Psoas muscle (tissue), 7 donors: ENCODE measurements at regions not wholly inside any gene's neighbourhood (a gene's known extent, or its start where the extent isn't known, plus 50 kb on each side); places are given as distances from the start of the nearest gene placed in this dataset.

Source experiments
- ATAC-seq, 4 donors: fragments of 200-7000 bp; cut with Tn5 transposase; one replicate each; pipeline ENCODE4 v1.9.1; 2020; ENCODE audit warnings: moderate library complexity in 3 of 4, mild to moderate bottlenecking in 2 of 4
- DNase-seq, 2 donors: peaks; one replicate each; pipeline ENCODE4 v3.0.0-alpha.2; 2020
- H3K27ac ChIP-seq: fragments of 200-600 bp; one replicate; pipeline ENCODE4 v1.8.0; 2022
- H3K27me3 ChIP-seq, 3 donors: fragments of 200-600 bp in 1 of 3; one replicate each; pipeline versions ENCODE4 v1.6.1 to v1.8.0; 2013 to 2022; ENCODE audit warnings: low read length in 2 of 3, mild to moderate bottlenecking in 2 of 3, moderate library complexity in 1 of 3; ENCODE audit not compliant: insufficient read depth in 3 of 3
- H3K36me3 ChIP-seq, 2 donors: fragments of 200-600 bp in 1 of 2; one replicate each; pipeline versions ENCODE4 v1.6.1 to v1.8.0; 2013 to 2022; ENCODE audit warnings: low read depth in 1 of 2, mild to moderate bottlenecking in 1 of 2, moderate library complexity in 1 of 2; ENCODE audit not compliant: insufficient read depth in 1 of 2
- H3K4me1 ChIP-seq: fragments of 200-600 bp; one replicate; pipeline ENCODE4 v1.8.0; 2022
- H3K4me3 ChIP-seq: fragments of 200-600 bp; one replicate; pipeline ENCODE4 v1.8.0; 2022; ENCODE audit warnings: mild to moderate bottlenecking
- H3K9me3 ChIP-seq: fragments of 200-600 bp; one replicate; pipeline ENCODE4 v1.8.0; 2022
- WGBS, 3 donors: extraction: QIAGEN DNeasy Blood & Tissue Kit; methylation state at CpG; one replicate each; pipeline versions ENCODE4 v1.1.6 to v1.1.7; 2013; 5-methylcytosine and 5-hydroxymethylcytosine counted together
- intact Hi-C, 2 donors: fragments of 100-400 bp; cut with DNase I; formaldehyde crosslinking; loops; one replicate each; pipeline versions ENCODE4 v1.11.0 to v1.14.2; 2022
- TF ChIP-seq, protein P1 (sequence below): fragments of 200-600 bp; IDR thresholded peaks from one replicate; pipeline ENCODE4 v1.8.0; 2022; ENCODE audit warnings: antibody characterized with exemption
- donor health status: healthy with polysubstance abuse.
- donor health status: DM: no; HTN: no; CAD: no; lungs with moderate emphysema.
- donor health status: Bipolar disorder and iron deficiency.
- donor health status: healthy.
- donor health status: DM: yes; HTN: yes; CAD: no.
- donor health status: DM: no; HTN: no; CAD: no.
- donor health status: DM: yes; HTN: yes; CAD: no.

DNA sequence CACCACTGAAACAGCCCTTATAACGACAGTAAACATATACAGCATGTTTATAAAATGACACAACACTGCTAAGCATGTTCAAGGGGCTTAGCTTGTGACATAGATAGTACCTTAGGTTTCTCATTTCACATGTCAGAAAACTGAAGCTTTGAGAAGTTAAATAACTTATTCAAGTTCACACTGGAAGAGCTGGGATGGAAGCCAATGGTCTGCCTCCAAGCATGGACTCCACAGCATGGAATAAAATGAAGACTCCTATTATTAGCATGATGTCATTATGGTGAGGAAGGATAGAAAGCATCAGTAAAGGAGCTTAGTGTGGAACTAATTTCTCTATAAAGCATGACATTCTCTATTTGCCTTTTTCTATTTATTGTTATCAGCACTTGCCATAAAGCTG, 316.7 kb downstream of the PLK2 start:
- no peaks in the 10 kb centered on the region for H3K36me3 ChIP-seq
- H3K4me1 ChIP-seq: no peaks in the 10 kb centered on the region
- H3K9me3 ChIP-seq: no peaks in the 10 kb centered on the region
- TF ChIP-seq, protein P1, sequence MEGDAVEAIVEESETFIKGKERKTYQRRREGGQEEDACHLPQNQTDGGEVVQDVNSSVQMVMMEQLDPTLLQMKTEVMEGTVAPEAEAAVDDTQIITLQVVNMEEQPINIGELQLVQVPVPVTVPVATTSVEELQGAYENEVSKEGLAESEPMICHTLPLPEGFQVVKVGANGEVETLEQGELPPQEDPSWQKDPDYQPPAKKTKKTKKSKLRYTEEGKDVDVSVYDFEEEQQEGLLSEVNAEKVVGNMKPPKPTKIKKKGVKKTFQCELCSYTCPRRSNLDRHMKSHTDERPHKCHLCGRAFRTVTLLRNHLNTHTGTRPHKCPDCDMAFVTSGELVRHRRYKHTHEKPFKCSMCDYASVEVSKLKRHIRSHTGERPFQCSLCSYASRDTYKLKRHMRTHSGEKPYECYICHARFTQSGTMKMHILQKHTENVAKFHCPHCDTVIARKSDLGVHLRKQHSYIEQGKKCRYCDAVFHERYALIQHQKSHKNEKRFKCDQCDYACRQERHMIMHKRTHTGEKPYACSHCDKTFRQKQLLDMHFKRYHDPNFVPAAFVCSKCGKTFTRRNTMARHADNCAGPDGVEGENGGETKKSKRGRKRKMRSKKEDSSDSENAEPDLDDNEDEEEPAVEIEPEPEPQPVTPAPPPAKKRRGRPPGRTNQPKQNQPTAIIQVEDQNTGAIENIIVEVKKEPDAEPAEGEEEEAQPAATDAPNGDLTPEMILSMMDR: no peak
- 50 to 73% (median 61%) methylated on average over 1 of the region's 1 CpG for WGBS, 3 donors
- ATAC-seq: no peak
- intact Hi-C loops: no loop called here
- H3K27ac ChIP-seq: no peak overlapping the region
- no peak overlapping the region for H3K4me3 ChIP-seq
- no peaks in the 10 kb centered on the region for H3K27me3 ChIP-seq
- no peak for DNase-seq

- Histone ChIP-seq H3K27ac (no peak overlapping the region), H3K9me3 (no peaks in the 10 kb centered on the region), H3K4me3 (no peak overlapping the region), H3K27me3 (no peaks in the 10 kb centered on the region), H3K36me3 (no peaks in the 10 kb centered on the region), H3K4me1 (peaks cover 3% of the 10 kb centered on the region)
- intact Hi-C loops: no loop called here
- 93 to 99% (median 98%) methylated on average over 2 of the region's 2 CpGs for WGBS, 3 donors
- TF ChIP-seq, protein P1: no peak
- DNase-seq (no peak), ATAC-seq (no peak)
These were observed 321.1 kb downstream of the PLK2 start for GRCh38 chr5:58138791-58139190.

GRCh38 chr5:58136406-58136805, 323.5 kb downstream of the PLK2 start:
- intact Hi-C loops: no loop called here
- TF ChIP-seq, protein P1: no peak
- no peak overlapping the region for H3K27ac ChIP-seq
- no peaks in the 10 kb centered on the region for H3K36me3 ChIP-seq
- H3K4me1 ChIP-seq: peaks cover 8% of the 10 kb centered on the region
- no peak for DNase-seq
- no peaks in the 10 kb centered on the region for H3K27me3 ChIP-seq
- H3K4me3 ChIP-seq: no peak overlapping the region
- WGBS, 3 donors: 53 to 59% (median 56%) methylated on average over 5 of the region's 5 CpGs
- ATAC-seq: no peak
- no peaks in the 10 kb centered on the region for H3K9me3 ChIP-seq

GRCh38 chr5:58135571-58136335, 324.1 kb downstream of the PLK2 start:
- Histone ChIP-seq H3K4me3 (no peak overlapping the region), H3K9me3 (no peaks in the 10 kb centered on the region), H3K36me3 (no peaks in the 10 kb centered on the region), H3K4me1 (peaks cover 8% of the 10 kb centered on the region), H3K27me3 (no peaks in the 10 kb centered on the region), H3K27ac (no peak overlapping the region)
- DNase-seq (no peak), ATAC-seq (peak in 1 of 4 donors; percentile 35)
- TF ChIP-seq, protein P1: no peak
- intact Hi-C loops: no loop called here
- 56 to 73% (median 57%) methylated on average over 5 of the region's 5 CpGs for WGBS, 3 donors
